GM12872 (cell line): ENCODE measurements at regions not wholly inside any gene's neighbourhood (a gene's known extent, or its start where the extent isn't known, plus 50 kb on each side); places are given as distances from the start of the nearest gene placed in this dataset.

Experiments
- TF ChIP-seq, protein P1 (sequence below): IDR thresholded peaks from 3 replicates; pipeline ENCODE4 v1.5.1; 2011; ENCODE audit warnings: low read depth, mild to moderate bottlenecking, low read length, moderate library complexity; ENCODE audit not compliant: insufficient read depth

DNA sequence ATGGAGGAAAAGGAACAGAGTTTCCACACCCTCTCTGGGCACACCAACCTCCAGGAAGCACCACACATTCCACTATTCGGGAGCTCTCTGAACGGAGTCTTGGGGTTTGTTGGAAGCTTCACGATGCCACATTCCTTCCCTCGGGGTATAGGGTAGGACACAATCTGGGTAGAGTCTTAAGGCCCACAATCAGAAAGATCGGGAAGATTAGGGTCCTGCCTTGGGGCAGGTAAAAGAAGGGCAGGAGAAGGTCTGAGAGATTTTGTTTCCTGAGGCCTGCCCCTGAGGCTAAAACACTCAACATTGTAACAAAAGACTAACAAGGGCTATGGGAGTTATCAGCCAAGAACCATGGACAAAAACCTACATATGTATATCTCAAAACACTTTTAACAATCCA lies 89.2 kb upstream of the RAP2B start:
- TF ChIP-seq, protein P1, sequence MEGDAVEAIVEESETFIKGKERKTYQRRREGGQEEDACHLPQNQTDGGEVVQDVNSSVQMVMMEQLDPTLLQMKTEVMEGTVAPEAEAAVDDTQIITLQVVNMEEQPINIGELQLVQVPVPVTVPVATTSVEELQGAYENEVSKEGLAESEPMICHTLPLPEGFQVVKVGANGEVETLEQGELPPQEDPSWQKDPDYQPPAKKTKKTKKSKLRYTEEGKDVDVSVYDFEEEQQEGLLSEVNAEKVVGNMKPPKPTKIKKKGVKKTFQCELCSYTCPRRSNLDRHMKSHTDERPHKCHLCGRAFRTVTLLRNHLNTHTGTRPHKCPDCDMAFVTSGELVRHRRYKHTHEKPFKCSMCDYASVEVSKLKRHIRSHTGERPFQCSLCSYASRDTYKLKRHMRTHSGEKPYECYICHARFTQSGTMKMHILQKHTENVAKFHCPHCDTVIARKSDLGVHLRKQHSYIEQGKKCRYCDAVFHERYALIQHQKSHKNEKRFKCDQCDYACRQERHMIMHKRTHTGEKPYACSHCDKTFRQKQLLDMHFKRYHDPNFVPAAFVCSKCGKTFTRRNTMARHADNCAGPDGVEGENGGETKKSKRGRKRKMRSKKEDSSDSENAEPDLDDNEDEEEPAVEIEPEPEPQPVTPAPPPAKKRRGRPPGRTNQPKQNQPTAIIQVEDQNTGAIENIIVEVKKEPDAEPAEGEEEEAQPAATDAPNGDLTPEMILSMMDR = no peak

DNA sequence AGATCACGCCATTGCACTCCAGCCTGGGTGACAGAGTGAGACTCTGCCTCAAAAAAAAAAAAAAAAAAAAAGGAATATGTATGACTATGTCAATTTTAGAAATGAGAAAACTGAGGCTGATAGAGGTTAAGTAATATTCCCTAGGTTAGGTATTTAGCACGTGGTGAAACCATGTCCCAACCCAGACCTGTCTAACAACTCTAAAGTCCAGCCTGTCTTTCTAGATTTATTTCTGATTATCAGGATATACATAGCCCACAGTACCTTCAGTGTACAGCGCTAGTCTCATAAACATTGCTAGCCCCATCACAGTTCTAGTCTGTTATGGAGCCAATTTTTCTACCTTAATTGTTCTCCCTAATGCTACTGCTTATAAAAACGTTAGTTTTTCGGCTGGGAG lies 88.4 kb upstream of the RAP2B start:
- TF ChIP-seq, protein P1 = no peak

DNA sequence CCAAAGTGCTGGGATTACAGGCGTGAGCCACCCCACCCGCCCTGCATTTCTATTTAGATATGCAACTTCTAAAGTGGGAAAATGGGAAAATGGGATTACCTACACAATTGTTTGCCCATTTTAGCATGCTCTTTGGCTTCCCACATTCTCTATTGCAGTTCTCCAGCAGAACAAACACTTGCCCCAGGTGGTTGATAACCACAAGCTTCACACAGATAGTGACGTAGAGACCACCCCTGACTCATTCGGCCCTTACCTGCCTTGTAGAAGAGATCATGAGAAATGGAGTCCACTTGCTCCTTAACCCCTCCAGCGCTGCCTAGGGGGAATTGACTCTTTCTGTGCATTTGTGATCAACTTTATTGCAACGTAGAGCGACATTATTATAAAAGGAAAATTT lies 83.2 kb upstream of the RAP2B start:
- TF ChIP-seq, protein P1 = no peak

DNA sequence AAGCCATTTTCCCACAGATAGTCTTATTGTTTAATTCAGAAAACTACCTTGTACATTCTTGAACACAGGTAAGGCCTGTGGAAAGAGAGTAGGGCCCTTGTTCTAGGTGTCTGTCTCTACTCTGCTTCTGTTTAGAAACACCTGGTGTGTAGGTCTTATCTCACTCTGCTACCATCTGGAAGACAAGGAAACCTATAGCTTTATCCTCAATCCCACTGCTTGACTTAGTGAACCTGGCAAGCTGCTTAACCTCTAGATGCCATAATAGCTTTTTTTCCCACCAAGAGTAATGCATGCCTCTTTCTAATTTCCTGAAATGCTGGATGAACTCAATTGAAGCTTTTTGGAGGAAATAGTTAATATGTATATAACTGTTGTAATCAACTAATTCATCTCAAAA lies 82.6 kb upstream of the RAP2B start:
- TF ChIP-seq, protein P1 = no peak

DNA sequence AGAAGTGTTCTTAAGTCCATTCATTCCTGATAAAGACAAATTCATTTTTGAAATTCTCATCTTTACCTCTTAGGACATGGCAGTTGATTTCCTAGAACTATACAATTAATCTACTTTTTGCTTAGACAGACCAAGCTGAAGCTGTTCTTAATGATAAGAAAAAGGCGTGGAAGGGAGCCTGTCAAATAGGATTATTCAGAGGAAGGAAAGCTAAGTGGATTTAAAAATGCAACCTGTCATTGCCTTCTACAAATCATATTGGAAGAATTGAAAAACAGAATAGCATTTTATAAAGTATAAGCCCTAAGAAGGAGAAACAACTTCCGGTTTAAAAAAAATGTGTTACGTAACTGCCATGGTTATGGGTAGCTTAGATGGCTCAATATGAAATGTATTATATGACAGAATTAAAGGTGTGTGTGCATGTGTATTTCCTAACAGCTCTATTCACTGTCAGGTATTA lies 81.2 kb upstream of the RAP2B start:
- TF ChIP-seq, protein P1 = no peak

- TF ChIP-seq, protein P1 = no peak
These were observed 77.6 kb upstream of the RAP2B start for GRCh38 chr3:153084431-153084830.

GRCh38 chr3:153087595-153088566 lies 74.1 kb upstream of the RAP2B start:
- TF ChIP-seq, protein P1 = no peak
